ENCODE measurements at regions not wholly inside any gene's neighbourhood (a gene's known extent, or its start where the extent isn't known, plus 50 kb on each side); places are given as distances from the start of the nearest gene placed in this dataset.

DNA sequence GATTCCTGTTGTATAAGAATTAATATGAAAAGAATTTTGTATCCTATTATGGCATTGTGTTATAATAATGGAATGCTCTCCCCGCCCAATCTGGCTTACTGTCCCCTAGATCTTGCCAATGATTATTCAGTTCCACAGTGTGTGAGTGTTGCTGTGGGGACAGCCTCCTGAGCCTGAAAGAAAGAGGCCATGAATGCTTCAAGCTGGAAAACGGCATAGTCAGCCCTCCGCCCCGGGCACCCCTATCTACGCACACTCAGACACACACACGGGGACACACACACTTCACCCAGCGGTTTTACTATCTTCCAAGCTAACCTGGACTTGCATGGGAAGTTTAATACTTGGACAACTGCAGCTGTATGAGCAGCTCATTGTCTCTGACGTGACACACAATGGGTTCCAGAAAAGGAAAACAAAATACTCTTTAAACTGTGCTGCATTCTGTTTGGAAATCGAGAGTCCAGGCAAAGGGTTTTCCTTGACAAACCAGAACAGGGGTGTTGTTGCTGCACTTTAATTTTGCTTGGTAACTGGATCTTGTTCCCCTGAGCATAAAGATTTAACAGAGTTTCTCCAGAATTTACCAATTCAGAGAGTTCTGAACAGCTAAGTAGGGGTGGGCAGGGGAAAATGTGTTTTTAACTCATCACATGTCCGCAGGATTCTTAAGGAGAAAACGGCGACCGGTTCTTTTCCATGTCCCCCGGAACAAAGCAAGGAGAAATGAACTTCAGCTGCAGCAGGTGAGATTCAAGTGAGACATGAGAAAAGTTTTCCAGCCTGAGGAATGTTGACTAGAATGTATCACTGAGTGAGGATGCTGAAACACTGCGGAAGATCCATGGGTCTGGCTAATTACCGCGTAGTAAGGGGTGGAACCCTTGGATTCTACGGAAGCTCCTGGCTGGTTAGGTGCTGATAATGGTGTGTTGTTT is 472.9 kb downstream of the FOXO1 start:
- DNase-seq = peak; percentile 90

DNA sequence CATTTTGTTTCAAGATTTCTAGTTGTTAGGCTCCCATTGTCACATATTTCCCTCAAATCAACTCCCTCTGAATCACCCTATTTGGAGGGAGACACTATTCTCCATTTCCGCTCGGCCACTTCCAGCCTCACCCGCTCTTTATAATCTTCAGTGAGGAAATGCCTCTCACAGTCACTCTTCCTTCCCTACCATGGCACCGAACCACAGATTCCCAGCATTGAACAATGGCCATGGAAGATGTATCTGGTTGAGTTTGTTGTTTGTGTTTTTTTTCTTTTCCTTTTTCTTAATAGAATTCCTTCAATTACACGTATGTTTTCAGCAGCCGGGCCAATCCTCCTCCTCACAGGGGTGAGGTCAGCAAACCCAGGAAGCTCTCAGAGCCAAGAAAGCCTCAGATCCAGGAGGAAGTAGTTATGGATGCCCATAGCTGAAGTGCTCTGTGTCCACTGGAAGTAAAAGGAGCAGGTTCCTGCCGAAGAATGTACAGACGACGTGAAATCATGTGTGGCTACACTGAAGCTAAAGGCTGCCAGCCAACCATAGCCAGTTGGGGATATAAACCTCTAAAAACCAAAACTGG is 472.1 kb downstream of the FOXO1 start:
- no peak for DNase-seq

DNA sequence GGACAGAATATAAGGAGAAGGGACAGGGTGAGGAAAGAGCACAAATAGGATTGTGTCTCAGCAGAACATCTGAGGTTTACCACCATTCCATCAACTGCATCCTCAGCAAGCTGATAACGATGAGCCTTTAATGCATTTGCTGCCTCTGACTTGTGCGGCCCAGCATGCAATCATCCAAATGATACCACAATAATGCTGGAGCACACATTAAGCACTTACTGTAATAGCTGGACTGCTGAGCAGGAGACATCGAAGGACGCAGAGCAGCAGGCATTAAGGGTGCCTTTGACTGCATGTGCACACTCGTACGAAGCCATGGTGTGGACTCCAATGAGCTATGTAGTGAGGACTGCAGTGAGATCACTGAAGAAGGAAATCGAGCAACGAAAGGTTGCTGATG is 469.4 kb downstream of the FOXO1 start:
- no peak for DNase-seq

DNA sequence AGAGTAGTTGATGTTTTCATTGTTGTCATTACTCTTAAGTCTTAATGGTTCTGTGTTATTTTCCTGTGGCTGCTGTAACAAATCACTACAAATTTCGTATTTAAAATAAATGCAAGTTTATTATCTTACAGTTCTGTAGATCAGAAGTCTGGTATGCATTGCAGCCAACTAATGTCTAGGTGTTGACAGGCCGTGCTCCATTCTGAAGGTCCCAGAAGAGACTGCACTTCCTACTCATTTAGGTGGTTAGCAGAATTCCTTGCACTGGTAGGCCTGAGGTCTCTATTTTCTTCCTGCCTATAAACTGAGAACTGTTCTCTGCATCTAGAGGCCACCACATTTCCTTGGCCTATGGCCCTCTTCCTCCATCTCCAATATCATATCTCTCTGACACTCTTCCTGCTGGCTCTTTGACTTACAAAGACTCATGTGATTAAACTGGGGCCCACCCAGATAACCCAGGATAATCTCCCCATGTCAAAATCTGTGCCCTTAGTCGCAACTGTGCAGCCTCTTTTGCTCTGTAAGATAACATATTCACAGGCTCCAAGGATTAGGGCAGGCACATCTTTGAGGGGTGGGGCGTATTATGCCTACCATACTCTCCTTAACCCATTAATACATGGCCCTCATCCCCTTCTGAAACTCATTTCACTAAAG is 468.4 kb downstream of the FOXO1 start:
- DNase-seq = no peak

DNA sequence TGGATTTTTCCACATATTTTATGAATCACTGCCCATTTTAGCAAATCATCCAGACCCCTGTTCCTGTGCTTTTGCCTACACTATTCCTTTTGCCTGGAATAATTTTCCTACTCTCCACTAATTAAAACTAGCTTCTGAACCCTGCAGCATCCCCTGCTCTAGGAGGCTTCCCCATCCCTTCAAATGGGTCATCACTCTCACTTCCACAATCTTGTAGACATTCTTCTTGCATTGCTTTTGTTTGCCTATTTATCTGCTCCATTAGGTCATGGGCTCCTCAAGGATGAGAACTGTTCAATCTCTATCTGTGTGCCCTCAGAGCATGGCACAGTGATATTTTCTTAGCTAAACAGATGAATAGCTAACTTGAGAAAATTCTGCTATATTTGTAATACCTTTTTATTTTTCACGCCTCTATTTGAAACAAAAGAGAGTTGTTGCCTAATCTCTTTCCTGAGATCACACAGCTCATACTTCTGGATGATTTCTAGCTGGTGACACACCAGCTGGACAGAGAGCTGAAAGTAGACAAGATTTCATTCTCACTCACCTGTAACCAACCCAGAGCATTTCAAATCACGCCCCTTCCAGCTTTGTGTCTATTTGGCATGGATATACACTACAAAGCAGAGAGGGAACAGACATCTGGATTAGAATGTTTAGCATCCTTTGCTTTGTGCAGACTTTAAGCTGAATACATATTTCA is 466.0 kb downstream of the FOXO1 start:
- no peak for DNase-seq

DNA sequence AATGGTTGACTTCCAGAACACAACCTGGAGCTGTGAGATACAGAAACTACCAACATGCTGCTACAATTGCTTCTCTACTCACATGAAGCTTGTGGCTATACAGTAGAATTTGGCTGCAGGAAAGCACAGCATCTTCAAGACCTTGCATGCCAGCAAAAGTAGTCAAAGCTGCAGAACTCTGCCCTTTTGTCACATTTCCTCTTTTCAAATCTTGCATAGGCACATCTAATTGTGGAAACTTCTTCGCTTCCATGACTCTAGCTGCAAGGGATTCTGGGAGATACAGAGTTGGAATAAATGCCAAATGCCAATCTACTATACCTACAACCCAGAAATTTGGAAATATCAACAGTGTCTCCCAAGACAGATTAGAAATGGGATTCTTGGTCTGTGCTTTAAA is 462.2 kb downstream of the FOXO1 start:
- no peak for DNase-seq

DNA sequence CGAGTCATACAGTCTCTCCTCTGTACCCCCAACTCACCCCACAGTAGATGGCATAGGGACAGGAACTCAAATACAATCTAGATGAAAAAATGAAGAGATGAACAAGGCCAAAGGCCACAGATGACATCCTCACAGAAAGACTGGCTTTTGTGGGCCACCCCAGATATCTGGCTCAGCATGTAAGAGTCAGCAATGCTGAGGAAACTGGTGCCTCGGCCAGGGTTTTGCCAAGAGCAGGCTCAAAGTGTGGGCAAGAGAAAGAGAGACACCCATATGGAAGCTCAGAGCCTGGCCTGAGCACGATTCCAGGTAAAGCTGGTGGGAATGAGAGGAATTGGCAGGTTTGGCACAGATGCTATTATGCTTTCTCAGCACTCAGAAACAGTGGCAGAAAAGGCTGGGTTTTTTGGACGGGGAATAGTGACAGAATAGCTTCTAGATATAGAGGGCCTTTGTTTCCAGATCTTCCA is 460.6 kb downstream of the FOXO1 start:
- DNase-seq = no peak

DNA sequence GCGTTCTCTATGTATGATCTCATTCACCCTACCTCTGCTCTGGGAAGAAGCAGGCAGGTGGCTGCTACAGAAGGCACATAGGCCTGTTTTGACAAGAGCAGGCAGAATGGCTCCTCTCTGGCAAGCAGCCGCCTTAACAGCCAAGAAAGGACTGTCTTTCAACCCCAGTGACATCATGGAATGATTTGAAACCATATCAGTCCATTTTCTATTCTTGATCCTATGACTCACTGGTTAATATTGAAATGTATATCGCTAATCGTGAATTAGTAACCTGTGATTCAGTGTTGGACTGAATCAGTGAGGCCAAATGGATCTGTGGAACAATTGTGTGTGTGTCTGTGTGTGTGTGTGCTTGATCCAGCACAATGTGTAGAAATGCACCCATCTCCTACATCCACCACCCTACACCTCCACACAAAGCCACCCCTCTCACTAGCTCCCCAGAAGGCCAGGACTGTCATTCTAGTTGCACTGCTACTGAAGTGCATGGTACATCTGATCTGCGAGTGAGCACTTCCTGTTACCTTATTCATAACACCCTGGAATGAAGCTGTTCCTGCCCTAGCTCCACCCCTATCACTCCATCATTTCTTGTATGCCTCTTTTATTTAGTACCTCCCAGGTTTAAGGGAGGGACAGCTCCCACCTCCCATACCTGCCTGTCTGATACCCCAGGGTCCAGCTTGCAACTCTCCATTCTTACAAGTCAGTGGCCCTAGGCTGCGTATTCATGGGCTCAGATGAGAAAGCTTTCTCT is 460.0 kb downstream of the FOXO1 start:
- DNase-seq = no peak

DNA sequence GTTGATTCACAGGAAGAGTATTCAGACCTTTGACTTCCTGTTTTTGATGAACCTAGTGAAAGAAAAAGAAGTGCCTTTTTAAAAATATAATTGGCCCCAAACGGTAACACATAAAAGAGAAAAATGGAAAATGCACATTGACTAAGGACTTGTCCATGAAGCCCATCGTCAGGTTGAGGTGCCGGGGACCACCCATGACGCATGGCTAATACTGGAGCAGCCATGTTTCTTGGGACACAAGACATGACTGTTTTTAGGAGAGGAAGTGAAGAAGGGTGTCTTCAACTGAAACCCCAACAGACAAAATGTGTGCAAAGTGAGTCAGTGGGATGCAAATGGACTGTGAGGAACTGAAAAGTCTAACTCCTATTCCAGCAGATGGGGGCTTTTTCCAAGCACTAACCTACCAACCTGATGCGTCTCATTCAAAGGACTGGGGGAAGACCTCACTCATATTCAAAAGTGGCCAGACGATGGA is 459.4 kb downstream of the FOXO1 start:
- DNase-seq = no peak

DNA sequence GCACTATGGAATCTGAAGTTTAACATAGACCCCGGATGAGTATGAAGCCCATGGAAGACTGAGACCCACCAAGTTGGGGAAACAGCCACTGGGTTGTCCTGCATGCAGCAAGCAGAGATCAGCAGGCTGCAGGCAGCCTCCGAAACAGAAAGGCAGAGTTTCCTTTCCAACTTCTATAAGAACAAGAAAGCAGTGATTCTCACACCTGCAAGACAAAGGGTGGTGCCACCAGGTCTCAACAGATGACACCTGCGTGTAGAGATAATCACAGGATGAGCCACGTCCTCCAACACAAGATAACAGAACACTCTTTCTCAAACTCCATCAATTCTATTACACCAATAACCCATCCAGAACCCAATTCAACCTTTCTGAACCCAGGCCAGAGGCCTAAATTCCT is 457.9 kb downstream of the FOXO1 start:
- no peak for DNase-seq

DNA sequence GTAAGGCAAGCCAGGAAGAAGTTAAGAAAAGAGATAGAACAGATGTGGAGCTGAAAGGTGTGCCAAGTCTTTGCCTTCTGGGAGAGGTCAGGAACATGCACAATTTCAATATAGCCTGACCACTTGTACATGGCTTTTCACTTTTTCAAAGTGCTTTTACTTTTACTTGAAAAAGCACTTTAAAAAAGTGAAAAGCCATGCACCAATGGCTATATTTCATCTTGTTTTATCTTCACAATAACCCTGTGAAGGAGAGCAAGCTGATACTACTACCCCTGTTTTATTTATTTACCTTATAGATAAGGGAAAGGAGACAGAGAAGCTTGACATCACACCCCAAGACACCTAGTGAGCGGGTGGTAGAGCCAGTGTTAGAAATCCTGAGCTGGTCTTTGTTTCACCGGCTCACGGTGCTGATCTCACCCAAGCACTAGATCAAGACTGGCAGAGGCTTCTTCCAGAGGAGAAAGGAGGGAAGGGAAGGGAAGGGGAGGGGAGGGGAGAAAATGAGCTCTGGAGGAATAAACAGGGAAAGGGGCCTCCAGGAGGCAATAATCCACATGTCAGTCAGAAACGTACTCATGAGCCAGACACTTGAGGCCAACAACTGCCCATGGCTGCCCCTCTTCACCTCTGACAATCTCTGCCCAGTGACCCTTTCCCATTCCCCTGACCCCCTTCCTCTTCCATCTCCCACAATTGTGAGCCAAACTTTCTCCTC is 455.4 kb downstream of the FOXO1 start:
- no peak for DNase-seq

DNA sequence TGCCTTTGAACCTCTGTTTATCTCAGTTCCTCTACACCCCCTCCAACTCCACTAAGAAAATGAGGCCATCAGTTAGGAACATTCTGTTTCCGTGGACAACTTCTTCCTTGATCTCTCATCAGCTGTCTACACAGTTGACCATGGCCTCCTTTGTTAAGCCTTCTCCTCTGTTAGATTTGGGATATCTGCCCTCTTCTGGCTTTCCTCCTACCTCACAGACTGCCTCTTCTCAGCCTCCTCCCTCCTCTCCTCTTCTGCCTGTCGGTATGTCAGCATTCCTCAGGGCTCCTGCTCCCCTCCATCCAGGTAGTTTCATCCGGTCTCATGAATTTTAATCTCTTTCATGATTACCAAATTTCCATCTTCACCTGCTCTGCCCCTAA is 454.9 kb downstream of the FOXO1 start:
- no peak for DNase-seq

DNA sequence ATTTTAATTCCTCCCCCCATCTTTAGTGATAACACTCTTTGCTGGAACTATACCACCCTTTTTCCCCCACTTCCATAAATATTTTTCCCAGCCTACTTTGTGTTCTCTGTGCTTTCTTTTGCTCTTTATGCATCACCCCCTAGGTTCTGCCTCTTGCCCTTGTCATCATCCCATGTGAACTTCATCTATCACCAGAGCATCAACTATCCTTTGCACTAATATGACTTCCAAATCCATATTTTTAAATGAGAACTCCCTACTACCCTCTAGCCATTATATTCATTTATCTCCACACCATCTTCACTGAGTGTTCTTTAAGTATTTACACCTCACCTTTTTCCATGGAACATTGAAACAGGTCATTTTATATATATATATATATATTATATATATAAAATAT is 452.7 kb downstream of the FOXO1 start:
- no peak for DNase-seq

DNA sequence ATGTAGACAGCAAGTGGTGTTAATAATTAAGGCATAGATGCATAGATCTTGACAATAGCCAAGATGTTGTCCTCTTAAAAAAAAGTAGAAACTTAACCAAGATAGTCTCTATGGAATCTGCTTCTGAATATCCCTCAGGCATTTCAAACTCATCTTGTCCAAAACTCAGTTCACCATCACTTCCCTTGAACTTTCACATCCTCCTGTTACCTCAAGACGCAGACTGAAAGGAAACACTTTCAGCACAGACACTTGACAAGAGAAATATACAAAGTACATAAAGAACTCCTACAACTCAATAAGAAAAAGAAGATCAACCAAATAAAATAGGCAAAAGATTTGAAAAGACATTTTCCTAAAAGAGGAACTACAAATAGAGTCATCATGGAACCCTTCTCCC is 451.1 kb downstream of the FOXO1 start:
- no peak for DNase-seq

DNA sequence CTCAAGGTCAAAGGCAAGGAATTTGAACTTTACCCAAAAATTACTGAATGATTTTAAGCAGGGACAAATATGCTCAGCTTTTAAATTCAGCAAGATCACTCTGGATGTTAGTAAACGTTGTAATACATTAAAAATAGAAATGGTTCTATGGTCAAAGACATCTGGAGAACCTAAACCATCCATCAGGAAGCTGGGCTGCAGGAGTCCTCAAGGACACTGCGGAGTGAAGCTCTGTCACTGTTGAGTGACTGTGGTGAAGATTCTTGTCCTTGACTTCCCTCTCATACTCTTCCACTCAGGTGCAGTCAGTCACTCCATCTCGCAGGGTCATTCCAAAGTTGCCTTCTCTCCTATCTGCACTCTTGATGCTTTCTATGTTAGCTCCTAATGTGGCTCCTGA is 450.7 kb downstream of the FOXO1 start:
- no peak for DNase-seq

DNA sequence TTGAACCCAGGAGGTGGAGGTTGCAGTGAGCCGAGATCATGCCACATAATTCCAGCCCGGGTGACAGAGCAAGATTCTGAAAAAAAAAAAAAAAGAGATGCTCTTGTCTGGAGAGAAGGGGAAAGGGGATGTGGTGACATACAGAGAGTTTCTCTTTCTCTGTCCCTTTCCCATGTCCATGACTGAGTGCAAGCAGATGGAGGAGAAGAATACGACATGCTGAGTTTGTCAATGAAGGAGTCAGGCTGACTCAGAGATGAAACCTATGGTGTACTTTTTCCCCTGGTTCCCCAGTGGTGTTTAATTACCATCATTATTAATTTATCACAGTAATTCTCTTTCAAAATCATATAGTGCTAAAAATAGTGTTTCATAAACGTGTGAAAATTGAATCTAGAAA is 448.8 kb downstream of the FOXO1 start:
- DNase-seq = no peak

DNA sequence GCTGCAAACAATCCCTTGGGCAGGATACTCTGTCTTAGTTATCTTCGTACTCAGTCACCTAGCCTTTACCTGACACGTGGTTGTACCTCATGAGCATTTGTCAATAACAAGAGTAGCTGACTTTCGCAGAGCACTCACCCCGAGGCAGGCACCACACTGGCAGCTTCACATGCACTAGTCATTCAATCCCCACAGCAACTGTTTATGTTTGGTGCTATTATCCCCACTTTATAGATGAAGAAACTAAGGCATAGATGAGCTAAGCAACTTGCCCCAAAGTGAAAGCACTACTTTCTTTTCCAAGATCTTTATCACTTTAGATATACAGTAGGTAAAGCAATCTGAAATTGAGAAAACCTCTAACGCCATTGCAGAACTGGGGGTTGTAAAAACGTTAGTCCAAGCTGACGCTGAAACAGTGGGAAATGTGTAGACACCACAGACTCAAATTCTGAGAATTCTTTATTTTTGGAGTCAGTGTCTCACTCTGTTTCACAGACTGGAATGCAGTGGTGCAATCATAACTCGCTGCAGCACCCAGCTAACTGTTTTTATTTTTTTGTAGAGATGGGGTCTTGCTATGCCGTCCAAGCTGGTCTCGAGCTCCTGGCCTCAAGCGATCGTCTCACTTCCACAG is 446.0 kb downstream of the FOXO1 start:
- no peak for DNase-seq

DNA sequence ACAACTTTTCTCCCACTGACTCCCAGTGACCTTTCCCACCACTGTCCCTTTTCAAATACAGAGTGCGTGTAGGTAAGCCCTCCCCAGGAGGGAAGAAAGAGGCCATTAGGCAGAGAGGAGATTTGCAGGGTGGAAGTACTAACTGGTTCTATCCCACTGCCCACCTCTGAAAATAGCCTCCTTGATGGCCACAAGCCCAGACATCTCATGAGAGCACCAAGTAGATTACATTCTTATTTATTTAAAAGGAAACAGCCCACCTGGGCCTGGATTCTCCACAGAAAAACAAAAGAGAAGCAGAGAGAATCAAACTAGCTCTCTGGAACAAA is 445.3 kb downstream of the FOXO1 start:
- DNase-seq = no peak

DNA sequence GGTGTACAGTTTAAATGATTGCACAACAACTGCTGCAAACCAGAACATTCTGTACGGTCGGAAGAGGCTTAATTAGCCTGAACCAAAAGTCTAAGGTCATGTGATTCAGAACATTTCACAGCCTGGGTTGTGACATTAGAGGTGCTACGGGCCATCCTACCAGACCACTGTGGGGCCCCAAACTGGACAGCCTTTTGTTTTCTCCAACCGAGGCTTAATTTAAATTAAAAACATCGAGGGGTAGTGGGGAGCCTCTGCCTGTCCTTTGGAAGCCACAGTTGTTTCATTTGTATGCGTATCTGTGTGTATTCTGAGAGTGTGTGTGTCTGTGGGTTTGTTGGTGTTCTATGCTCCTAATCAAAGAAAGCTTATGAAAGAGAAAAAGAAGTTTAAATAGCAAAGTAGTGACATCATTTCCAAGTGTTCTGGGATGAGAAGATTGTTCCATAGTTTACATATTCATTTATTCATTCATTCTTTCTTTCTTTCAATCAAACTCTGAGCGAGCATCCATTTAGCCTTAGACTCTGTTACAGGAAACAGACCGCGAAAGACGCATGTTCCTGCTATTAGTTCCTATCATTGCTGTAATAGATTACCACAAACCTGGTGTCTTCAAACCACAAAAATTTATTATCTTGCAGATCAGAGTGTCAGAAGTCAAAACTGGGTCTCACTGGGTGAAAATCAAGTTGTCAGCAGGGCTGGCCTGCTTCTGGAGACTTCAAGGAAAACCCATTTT is 444.8 kb downstream of the FOXO1 start:
- DNase-seq = no peak

DNA sequence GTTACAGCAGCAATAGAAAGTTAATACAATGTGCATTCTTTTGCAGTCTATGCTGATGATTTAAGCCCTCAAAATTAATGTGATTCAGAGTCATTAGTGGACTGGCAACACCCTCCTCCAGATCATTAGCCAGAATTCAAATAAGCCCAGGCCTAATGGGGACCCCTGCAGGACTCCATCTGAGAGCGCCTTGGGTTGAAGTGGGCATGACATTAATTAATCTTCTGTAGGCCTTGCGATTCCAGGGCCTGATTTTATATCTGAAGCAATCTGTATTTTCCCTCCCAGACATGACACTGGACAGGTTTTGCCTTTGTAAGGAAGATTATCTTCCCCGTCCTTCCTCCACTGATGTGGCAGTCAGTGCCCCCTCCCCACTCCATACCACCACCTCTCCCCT is 442.9 kb downstream of the FOXO1 start:
- no peak for DNase-seq
